Fibroblast of pulmonary artery (primary cell): ENCODE measurements at regions not wholly inside any gene's neighbourhood (a gene's known extent, or its start where the extent isn't known, plus 50 kb on each side); places are given as distances from the start of the nearest gene placed in this dataset.

Source experiments
- DNase-seq: peaks from one replicate; pipeline ENCODE4 v3.0.0-alpha.2; 2010; ENCODE audit warnings: low read depth
- H3K4me3 ChIP-seq: replicated peaks from 2 replicates; pipeline ENCODE4 v1.5.1; 2011; ENCODE audit warnings: low read depth, mild to moderate bottlenecking, control low read depth, low read length, moderate library complexity
- CTCF ChIP-seq: IDR thresholded peaks from 2 replicates; pipeline ENCODE4 v1.5.1; 2011; ENCODE audit warnings: mild to moderate bottlenecking, control low read depth, low read length, inconsistent platforms; ENCODE audit errors: missing control alignments

- no peak for DNase-seq
- TF ChIP-seq CTCF = no peak
- H3K4me3 ChIP-seq = no peak overlapping the region
Measured at GRCh38 chr10:11396311-11396955, 215.0 kb downstream of the USP6NL start.

GRCh38 chr10:11395581-11396310 lies 215.7 kb downstream of the USP6NL start:
- H3K4me3 ChIP-seq = no peak overlapping the region
- no peak for TF ChIP-seq CTCF
- no peak for DNase-seq

GRCh38 chr10:11395161-11395560 lies 216.3 kb downstream of the USP6NL start:
- no peak for TF ChIP-seq CTCF
- DNase-seq = no peak
- no peak overlapping the region for H3K4me3 ChIP-seq

GRCh38 chr10:11393858-11394257 lies 217.6 kb downstream of the USP6NL start:
- H3K4me3 ChIP-seq = no peak overlapping the region
- TF ChIP-seq CTCF = no peak
- DNase-seq = no peak

GRCh38 chr10:11392776-11393175 lies 218.7 kb downstream of the USP6NL start:
- no peak for TF ChIP-seq CTCF
- no peak for DNase-seq
- H3K4me3 ChIP-seq = no peak overlapping the region

DNA sequence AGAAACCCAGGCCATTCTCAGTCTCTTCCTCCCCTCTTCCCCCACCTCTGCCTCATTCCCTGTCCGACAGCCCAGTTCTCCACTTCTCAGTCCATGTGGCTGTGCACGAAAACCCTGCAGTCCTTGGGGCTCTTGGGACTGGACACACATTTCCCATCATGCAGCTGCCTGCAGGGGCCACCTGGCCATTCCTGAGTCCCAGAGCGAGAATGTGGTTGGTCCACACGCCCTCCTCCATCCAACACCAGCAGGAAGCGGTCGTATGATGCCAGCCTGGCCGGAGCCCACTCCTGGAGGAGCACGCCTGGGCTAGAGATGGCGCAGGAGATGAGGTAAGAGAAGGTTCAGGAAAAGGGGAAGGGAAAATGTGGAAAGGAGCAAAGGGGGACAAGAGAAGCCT lies 222.5 kb downstream of the USP6NL start:
- no peak for DNase-seq
- TF ChIP-seq CTCF = no peak

More for the DNA sequence above, 222.5 kb downstream of the USP6NL start:
- no peak overlapping the region for H3K4me3 ChIP-seq
